22Rv1 (cell line): ENCODE measurements at regions not wholly inside any gene's neighbourhood (a gene's known extent, or its start where the extent isn't known, plus 50 kb on each side); places are given as distances from the start of the nearest gene placed in this dataset.

Experiments used
- H3K27ac ChIP-seq: fragments of 450-650 bp; 2 replicates; pipeline ENCODE4 v1.5.1; 2017
- ZFX ChIP-seq: fragments of 450-650 bp; IDR thresholded peaks from 2 replicates; pipeline ENCODE4 v1.6.1; 2017; ENCODE audit warnings: antibody characterized with exemption, borderline replicate concordance
- TF ChIP-seq, protein P1 (sequence below): fragments of 450-650 bp; IDR thresholded peaks from 2 replicates; pipeline ENCODE4 v1.5.1; 2017; ENCODE audit warnings: mild to moderate bottlenecking

DNA sequence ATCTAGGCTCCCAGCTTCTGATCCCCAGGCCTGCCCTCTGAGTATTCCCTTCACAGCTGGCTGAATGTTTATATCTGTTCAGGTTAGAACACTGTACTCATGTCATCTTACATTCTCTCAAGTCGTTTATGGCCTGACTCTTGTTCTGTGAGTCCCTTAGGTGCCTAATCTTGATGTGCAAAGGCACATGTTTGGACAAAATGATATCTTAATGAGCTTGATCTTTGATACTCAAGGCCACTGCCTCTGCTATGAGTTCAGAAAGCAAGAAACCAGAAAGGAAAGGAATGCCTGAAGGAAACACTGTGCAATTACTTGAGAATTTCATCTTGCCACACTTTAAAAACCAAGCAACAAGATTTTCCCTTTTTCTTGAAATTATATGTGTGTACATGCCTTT, 391.8 kb upstream of the ZNF608 start:
- H3K27ac ChIP-seq: no peak overlapping the region
- TF ChIP-seq, protein P1, sequence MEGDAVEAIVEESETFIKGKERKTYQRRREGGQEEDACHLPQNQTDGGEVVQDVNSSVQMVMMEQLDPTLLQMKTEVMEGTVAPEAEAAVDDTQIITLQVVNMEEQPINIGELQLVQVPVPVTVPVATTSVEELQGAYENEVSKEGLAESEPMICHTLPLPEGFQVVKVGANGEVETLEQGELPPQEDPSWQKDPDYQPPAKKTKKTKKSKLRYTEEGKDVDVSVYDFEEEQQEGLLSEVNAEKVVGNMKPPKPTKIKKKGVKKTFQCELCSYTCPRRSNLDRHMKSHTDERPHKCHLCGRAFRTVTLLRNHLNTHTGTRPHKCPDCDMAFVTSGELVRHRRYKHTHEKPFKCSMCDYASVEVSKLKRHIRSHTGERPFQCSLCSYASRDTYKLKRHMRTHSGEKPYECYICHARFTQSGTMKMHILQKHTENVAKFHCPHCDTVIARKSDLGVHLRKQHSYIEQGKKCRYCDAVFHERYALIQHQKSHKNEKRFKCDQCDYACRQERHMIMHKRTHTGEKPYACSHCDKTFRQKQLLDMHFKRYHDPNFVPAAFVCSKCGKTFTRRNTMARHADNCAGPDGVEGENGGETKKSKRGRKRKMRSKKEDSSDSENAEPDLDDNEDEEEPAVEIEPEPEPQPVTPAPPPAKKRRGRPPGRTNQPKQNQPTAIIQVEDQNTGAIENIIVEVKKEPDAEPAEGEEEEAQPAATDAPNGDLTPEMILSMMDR: no peak
- no peak for TF ChIP-seq ZFX

DNA sequence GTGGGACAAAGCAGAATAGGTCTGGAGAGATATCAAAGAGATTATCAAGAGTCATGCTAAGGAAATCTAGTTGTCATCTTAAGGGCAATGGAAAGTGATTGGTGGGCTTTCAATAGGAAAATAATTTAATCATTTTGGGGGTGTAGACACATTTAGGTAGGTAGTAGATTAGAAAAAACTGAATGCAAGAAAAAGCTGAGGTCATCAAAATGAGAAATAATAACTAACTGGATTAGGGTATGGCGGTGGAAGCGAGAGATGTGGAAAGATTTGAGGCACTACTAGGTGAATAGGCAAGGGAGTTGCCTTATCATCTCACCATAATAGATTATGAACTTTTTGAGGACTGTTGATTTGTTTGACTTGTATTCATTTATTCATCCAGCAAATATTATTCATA, 393.2 kb upstream of the ZNF608 start:
- H3K27ac ChIP-seq: no peak overlapping the region
- no peak for TF ChIP-seq ZFX
- TF ChIP-seq, protein P1: no peak

DNA sequence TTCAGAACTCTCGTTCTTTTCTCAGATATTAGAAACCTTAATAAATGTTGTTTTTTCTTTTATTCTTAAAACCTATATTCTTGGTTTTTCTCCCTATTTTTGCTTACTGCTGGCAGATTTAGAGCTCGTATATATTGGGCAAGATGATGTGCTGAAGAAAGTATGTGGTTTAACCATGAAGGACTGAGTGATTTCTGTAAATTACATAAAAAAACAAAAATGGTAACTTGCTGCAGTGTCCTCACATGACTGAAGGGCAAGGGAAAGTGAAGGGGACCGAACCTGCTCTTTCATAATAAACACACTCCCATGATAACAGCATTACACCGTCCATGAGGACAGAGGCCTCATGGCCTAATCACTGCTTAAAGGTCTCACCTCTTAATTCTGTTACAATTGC, 393.8 kb upstream of the ZNF608 start:
- H3K27ac ChIP-seq: no peak overlapping the region
- TF ChIP-seq, protein P1: no peak
- no peak for TF ChIP-seq ZFX

DNA sequence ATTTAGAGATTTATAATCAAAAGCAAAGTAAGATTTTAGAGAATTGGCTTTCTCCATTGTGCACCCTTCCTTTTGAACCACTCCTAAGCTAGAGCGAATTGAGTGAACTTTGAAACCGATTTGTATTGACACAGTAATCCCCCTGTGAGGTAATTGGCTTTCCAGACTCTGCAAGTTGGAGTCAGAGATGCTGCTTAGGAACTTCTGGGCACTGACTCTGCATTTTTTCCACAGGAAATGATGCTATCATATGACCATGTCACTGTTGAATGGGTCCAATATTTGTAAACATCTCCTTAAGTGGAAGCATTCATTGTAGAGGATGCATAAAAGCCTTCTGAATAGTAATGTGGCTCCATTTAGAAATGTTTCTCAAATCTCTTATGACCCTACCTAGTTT, 394.4 kb upstream of the ZNF608 start:
- H3K27ac ChIP-seq: no peak overlapping the region
- no peak for TF ChIP-seq ZFX
- TF ChIP-seq, protein P1: no peak

DNA sequence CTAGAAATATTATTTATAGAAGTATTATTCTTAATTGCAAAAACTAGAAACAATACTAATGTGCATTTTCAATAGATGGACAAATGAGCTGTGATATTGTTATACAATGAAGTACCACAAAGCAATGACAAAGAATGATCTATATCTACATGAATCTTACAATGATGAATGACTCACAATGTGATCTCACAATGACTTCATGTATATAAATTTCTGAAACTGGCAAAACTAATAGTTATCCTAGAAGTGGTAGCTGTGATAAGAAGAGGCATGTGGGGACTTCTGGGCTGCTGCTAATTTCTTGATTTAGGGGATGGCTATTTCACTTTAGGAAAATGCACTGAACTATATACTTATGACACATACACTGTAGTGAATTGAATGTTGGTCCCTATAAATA, 396.0 kb upstream of the ZNF608 start:
- TF ChIP-seq, protein P1: no peak
- no peak for TF ChIP-seq ZFX
- H3K27ac ChIP-seq: no peak overlapping the region

DNA sequence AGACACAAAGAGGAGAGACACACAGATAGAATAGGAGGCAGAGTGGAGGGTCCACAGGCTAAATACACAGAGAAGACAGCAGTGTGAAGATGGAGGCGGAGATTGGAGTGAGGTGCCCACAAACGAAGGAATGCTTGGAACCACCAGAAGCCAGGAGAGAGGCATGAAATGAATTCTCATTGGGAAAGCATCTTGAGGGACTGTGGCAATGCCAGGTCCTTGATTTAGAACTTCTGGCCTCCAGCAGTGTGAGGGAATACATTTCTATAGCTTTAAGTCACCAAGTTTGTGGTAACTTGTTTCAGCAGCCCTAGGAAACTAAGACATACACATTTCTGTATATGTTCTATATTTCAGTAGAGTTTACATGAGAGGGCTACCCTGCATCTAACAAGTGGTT, 396.6 kb upstream of the ZNF608 start:
- TF ChIP-seq ZFX: no peak
- TF ChIP-seq, protein P1: no peak
- H3K27ac ChIP-seq: no peak overlapping the region

DNA sequence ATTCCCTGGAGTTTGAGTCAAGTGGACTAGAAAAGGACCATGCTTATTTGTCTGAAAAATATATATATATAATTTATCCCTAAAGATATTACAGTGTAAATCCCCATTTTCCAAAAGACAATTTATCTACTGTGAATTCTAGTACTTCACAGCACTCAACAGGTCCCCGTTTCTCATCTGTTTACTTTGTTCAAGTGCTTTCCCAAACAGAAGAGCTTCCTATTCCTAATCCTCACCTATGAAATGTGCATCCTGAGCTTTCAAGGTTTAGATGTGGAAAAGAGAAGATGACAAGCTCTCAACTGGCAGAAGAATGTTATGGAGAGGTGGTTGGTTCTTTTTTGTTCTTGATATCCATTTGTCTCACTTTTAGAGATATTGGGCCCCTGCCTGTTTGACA, 401.6 kb upstream of the ZNF608 start:
- no peak overlapping the region for H3K27ac ChIP-seq
- no peak for TF ChIP-seq ZFX
- TF ChIP-seq, protein P1: no peak
